ENCODE measurements at regions not wholly inside any gene's neighbourhood (a gene's known extent, or its start where the extent isn't known, plus 50 kb on each side); places are given as distances from the start of the nearest gene placed in this dataset.

- DNase-seq (ENCODE audit: low spot score): no peak
These were observed 54.0 kb upstream of the PRPS1L1 start for GRCh38 chr7:18081617-18082016.

- DNase-seq (ENCODE audit: low spot score): no peak
These were observed 54.5 kb upstream of the PRPS1L1 start for GRCh38 chr7:18082169-18082568.

DNA sequence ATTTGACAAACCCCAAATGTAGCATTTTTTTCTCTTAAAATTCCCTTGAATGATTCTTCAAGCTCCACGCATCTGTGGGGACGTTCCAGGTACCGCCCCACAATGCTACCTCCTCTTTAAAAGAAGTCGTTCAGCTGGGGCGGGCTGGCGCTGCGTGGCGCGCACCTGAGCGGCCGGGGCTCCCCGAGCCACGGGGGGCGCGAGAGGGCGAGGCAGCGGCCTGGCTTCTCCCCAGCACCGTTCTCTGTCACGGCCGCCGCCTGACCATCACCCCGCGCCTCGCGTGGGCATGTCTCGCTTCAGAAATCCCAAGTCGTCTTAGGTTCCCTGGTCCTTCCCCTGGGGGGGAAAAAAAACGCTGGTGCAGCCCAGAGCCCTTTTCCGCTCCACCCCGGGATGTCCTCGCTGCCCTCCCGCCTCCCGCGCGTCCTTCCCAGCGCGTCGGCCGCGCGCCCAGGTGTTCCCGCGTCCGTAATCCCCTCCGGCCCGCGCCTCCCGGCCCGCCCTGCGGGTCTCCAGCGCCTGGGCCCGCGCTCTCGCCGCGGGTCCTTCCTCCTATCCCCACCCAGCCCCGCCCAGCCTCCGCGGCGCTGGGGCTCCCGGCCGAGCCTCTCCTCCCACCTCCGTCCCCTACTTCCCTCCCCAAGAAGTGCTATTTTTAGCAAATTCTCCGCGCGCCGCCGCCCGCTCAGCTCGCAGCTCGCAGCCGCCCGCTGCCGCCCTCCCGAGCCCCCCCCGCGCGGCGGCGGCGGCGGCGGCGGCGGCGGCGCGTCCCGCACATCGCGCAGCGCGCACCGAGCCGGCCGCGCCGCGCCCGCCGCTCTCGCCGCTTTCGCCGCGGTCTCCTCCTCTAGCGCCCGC, 58.7 kb upstream of the PRPS1L1 start:
- DNase-seq (ENCODE audit: low spot score): no peak

GRCh38 chr7:18087026-18087686, 59.5 kb upstream of the PRPS1L1 start:
- no peak for DNase-seq (ENCODE audit: low spot score)

GRCh38 chr7:18087687-18088078, 60.0 kb upstream of the PRPS1L1 start:
- no peak for DNase-seq (ENCODE audit: low spot score)

GRCh38 chr7:18096087-18096486, 68.4 kb upstream of the PRPS1L1 start:
- DNase-seq (ENCODE audit: low spot score): no peak

- DNase-seq (ENCODE audit: low spot score): no peak
These were observed 74.9 kb upstream of the PRPS1L1 start for GRCh38 chr7:18102576-18102975.

DNA sequence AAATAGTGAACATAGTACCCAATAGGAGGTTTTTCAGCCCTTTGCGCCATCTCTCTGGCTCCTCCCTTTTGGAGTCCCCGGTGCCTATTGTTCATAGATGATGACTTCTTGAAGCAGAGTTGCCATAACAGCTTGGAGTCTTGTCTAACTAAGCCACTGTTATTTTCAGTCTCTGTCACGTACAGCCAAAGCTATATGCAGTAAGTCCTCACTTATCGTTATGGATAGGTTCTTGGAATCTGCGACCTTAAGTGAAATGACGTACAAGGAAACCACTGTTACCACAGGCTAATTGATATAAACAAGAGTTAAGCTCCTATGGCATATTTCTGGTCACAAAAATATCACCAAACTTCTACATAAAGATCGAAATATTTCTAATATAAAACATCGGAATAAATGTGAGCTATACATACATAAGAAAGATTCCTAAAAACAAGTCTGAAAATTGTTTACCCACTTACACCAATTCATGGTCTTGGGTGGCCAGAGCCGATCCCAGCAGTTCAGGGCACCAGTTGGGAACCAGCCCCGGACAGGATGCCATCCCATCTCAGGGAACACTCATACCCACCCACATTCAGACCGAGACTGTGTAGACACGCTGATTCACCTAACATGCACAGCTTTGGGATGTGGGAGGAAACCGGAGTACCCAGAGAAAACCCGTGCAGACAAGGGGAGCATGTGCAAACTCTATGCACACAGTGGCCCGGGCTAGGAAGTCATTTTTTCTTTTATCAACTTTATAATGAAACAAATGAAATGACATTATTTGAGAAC, 76.0 kb upstream of the PRPS1L1 start:
- DNase-seq (ENCODE audit: low spot score): no peak

- no peak for DNase-seq (ENCODE audit: low spot score)
These were observed 82.1 kb upstream of the PRPS1L1 start for GRCh38 chr7:18109762-18110161.

DNA sequence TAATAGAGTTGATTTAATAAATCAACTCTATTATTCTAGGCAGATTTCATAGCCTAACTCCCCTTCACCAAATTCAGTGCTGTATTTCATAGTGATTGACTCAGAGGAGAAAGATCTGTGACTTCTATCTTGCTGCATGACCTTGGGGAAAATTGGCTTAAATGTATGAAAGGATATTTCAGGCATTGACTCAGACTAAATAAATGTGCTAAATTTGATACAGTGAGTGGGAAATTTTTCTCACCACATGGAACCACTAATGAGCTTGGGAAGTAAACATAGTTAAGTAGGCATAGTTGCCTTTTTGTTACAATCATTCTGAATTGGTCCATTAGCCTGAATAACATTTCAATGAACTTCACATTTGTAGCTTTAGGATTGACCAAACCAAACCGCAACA, 89.0 kb upstream of the PRPS1L1 start:
- DNase-seq (ENCODE audit: low spot score): no peak

DNA sequence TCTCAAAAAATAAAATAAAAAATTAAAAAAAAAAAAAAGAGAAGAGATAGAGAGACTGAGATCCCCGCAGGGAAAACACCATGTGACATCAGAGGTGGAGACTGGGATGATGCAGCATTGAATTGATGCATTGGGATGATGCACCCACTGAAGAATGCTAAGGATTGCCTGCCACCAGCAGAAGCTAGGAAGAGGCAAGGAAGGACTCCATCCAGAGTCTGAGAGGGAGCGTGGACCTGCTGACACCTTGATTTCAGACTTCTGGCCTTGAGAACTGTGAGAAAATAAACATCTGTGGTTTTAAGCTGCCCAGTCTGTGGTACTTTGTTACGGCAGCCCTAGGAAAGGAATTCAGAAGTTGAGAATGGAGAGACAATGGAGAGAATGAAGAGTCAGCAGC, 89.8 kb upstream of the PRPS1L1 start:
- DNase-seq (ENCODE audit: low spot score): no peak

- DNase-seq (ENCODE audit: low spot score): peak; percentile 12
These were observed 92.3 kb upstream of the PRPS1L1 start for GRCh38 chr7:18119985-18120384.

DNA sequence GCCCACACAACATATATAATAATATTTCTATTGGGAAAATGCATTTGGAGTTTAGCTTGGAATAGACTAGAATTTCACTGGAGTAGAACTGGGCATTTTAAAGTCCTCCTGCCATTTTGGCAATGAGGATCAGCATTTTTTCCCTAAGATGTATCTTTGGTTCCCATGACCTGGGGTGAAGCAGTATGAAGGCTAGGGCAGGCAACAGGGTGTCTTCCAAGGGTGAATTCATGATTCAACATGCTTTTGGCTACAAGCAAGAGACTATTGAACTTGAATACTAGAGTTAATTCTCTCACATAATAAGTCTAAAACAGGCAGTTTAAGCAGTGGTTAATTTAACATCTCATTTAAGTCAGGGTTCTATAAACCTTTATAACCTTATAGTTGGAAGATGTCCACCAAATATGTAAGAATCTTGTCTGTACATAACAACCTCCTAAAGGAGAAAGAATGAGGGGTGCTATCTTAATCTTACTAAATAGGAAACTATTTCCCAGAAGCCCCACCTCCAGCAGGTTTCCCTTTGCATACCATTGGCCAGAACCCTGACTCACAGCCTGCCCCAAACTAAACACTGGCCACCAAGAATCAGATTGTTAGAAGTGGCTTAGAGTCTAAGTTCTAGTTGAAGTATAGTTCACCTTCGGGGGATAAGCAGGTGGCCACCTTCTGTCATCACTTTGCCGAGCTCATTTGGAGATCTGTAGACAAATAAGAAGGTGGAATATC, 96.0 kb upstream of the PRPS1L1 start:
- no peak for DNase-seq (ENCODE audit: low spot score)

- DNase-seq (ENCODE audit: low spot score): no peak
These were observed 97.8 kb upstream of the PRPS1L1 start for GRCh38 chr7:18125476-18125875.

DNA sequence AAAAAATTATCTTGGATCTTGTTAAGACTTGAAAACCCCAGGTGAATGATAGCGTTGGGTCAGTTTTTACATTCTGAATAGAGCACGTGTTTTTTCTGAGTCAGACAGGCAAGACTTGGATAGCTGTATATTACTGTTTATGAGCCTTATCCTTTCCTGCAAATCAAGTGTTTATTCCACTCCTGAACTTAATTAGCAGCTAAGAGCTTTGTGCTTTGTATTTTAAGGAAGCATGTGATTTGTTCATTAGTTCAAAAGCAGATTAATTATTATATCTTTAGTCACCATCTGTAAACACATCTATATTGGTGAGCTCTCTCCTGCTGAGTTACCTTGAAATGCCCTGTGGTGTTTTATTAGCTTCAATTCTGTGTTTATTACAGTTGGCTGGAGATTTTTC, 98.6 kb upstream of the PRPS1L1 start:
- DNase-seq (ENCODE audit: low spot score): no peak

GRCh38 chr7:18128846-18129245, 101.2 kb upstream of the PRPS1L1 start:
- no peak for DNase-seq (ENCODE audit: low spot score)

GRCh38 chr7:18132811-18133210, 105.2 kb upstream of the PRPS1L1 start:
- no peak for DNase-seq (ENCODE audit: low spot score)

GRCh38 chr7:18133921-18134320, 106.3 kb upstream of the PRPS1L1 start:
- no peak for DNase-seq (ENCODE audit: low spot score)

- DNase-seq (ENCODE audit: low spot score): no peak
These were observed 113.3 kb upstream of the PRPS1L1 start for GRCh38 chr7:18140943-18141342.

GRCh38 chr7:18144166-18144565, 116.5 kb upstream of the PRPS1L1 start:
- peak; percentile 14 for DNase-seq (ENCODE audit: low spot score)

DNA sequence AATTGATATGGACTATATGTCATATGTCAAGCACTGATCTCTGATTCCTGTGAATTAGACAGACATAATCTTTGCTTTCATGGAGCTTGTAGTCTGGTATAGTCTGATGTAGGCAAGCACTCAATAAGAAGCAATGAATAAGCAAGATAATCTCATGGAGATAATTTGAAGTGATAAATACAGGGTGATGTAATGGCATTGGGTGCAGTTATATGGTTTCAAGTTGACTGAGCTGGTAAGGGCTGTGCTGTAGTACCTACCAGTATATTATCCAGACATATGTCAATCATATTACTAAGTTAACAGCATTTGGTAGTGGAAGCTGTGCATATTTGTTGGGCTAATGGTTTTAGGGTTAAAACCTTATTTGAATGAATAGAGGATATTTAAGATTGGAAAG, 117.5 kb upstream of the PRPS1L1 start:
- no peak for DNase-seq (ENCODE audit: low spot score)

DNA sequence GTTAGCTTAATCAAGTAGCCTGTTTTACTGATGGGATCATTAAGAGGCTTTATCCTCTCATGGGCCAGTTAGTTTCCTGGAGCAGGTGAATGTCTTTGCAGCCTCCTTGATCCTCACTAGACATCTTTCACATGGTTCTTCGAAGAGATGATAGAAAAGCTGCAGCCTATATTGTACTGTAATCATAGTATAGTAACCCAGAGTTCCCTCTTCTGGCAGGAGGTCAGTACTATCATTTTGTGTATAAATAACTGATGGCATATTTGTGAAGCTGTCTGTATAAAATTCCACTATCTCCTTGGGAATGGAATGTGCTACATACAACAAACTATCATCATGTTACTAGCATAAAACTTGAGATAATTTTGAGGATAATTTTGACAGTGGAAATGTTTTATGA, 123.8 kb upstream of the PRPS1L1 start:
- DNase-seq (ENCODE audit: low spot score): peak; percentile 49
